KG1 (cell line): ENCODE measurements at regions not wholly inside any gene's neighbourhood (a gene's known extent, or its start where the extent isn't known, plus 50 kb on each side); places are given as distances from the start of the nearest gene placed in this dataset.

Source experiments
- DNase-seq: peaks from one replicate; lab custom pipeline; 2025; lab: John Stamatoyannopoulos, UW

- no peak for DNase-seq
These were observed 292.7 kb downstream of the RNF144A start for GRCh38 chr2:7209757-7210555.

- no peak for DNase-seq
These were observed 293.5 kb downstream of the RNF144A start for GRCh38 chr2:7210712-7211111.

GRCh38 chr2:7225848-7226247 lies 308.6 kb downstream of the RNF144A start:
- DNase-seq, result no peak

- no peak for DNase-seq
These were observed 309.3 kb downstream of the RNF144A start for GRCh38 chr2:7226501-7226900.

GRCh38 chr2:7233126-7233525 lies 315.9 kb downstream of the RNF144A start:
- DNase-seq, result no peak

- DNase-seq, result no peak
These were observed 320.3 kb downstream of the RNF144A start for GRCh38 chr2:7237466-7237865.

GRCh38 chr2:7239078-7239477 lies 321.9 kb downstream of the RNF144A start:
- no peak for DNase-seq

- no peak for DNase-seq
These were observed 324.0 kb downstream of the RNF144A start for GRCh38 chr2:7241041-7241745.

- DNase-seq, result no peak
These were observed 325.1 kb downstream of the RNF144A start for GRCh38 chr2:7242189-7242867.

GRCh38 chr2:7243276-7243675 lies 326.1 kb downstream of the RNF144A start:
- no peak for DNase-seq

GRCh38 chr2:7256377-7256776 lies 339.2 kb downstream of the RNF144A start:
- DNase-seq, result no peak

GRCh38 chr2:7262727-7263126 lies 345.5 kb downstream of the RNF144A start:
- no peak for DNase-seq

- DNase-seq, result no peak
These were observed 347.6 kb downstream of the RNF144A start for GRCh38 chr2:7264791-7265190.

- DNase-seq, result no peak
These were observed 348.1 kb downstream of the RNF144A start for GRCh38 chr2:7265286-7265685.

GRCh38 chr2:7269106-7269643 lies 352.0 kb downstream of the RNF144A start:
- no peak for DNase-seq

- DNase-seq, result no peak
These were observed 352.8 kb downstream of the RNF144A start for GRCh38 chr2:7270011-7270431.

GRCh38 chr2:7272210-7272609 lies 355.0 kb downstream of the RNF144A start:
- no peak for DNase-seq

- no peak for DNase-seq
These were observed 361.8 kb downstream of the RNF144A start for GRCh38 chr2:7278984-7279383.

- DNase-seq, result no peak
These were observed 362.3 kb downstream of the RNF144A start for GRCh38 chr2:7279421-7279949.

GRCh38 chr2:7280790-7281189 lies 363.6 kb downstream of the RNF144A start:
- DNase-seq, result no peak

- no peak for DNase-seq
These were observed 364.3 kb downstream of the RNF144A start for GRCh38 chr2:7281231-7282201.
